ENCODE measurements at regions not wholly inside any gene's neighbourhood (a gene's known extent, or its start where the extent isn't known, plus 50 kb on each side); places are given as distances from the start of the nearest gene placed in this dataset.

DNA sequence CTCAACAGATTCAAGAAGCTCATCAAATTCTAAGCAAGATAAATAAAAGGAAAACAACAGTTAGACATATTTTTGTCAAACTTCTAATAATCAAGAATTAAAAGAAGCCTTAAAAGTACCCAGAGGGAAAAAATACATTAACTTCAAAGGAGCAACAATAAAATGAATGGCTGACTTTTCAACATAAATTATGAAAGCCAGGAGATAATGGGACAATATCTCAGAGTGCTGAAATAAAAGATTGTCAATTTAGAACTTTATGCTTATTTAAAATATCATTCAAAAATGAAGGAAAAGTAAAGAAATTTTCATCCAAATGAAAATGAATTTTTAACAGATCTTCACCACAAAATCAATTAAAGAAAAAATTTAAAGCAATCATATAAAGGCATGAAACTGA lies 108.5 kb upstream of the IL6 start:
- no peak for DNase-seq (ENCODE audit: low read depth in 2 of 2)
- Histone ChIP-seq H3K27ac (ENCODE audit: insufficient read depth, low read length) (no peak overlapping the region), H3K27me3 (ENCODE audit: control insufficient read depth, insufficient read depth, low read length) (no peaks in the 10 kb centered on the region), H3K36me3 (ENCODE audit: control insufficient read depth, insufficient read depth, low read length) (no peaks in the 10 kb centered on the region), H3K4me2 (ENCODE audit: extremely low read depth, insufficient read depth, low read length) (no peak overlapping the region), H3K79me2 (ENCODE audit: control insufficient read depth, insufficient read depth, low read length) (no peaks in the 10 kb centered on the region), H3K4me3 (replicated peaks in 1 of 4; ENCODE audit: control extremely low read depth in 1 of 4, insufficient read depth in 1 of 4, low read depth in 3 of 4, low read length in 4 of 4) (no peak overlapping the region), H3K9me3 (ENCODE audit: control insufficient read depth, insufficient read depth, low read depth, low read length) (no peaks in the 10 kb centered on the region), H3K9ac (ENCODE audit: insufficient read depth, low read length) (no peak overlapping the region), H4K20me1 (ENCODE audit: control insufficient read depth, extremely low read depth, insufficient read depth, low read length) (no peaks in the 10 kb centered on the region), H2AFZ (ENCODE audit: low read length) (no peak overlapping the region), H3K4me1 (ENCODE audit: control insufficient read depth, extremely low read depth, insufficient read depth, low read length) (no peaks in the 10 kb centered on the region)
- TF ChIP-seq EZH2 (IDR thresholded peaks at IDR 0.05; ENCODE audit: low read length, missing control alignments) = no peak
- TF ChIP-seq, protein P1, sequence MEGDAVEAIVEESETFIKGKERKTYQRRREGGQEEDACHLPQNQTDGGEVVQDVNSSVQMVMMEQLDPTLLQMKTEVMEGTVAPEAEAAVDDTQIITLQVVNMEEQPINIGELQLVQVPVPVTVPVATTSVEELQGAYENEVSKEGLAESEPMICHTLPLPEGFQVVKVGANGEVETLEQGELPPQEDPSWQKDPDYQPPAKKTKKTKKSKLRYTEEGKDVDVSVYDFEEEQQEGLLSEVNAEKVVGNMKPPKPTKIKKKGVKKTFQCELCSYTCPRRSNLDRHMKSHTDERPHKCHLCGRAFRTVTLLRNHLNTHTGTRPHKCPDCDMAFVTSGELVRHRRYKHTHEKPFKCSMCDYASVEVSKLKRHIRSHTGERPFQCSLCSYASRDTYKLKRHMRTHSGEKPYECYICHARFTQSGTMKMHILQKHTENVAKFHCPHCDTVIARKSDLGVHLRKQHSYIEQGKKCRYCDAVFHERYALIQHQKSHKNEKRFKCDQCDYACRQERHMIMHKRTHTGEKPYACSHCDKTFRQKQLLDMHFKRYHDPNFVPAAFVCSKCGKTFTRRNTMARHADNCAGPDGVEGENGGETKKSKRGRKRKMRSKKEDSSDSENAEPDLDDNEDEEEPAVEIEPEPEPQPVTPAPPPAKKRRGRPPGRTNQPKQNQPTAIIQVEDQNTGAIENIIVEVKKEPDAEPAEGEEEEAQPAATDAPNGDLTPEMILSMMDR (conservative IDR thresholded peaks at IDR 0.05 in 1 of 2, IDR thresholded peaks at IDR 0.05 in 1 of 2; ENCODE audit: low read depth in 1 of 2, low read length in 2 of 2) = no peak

DNA sequence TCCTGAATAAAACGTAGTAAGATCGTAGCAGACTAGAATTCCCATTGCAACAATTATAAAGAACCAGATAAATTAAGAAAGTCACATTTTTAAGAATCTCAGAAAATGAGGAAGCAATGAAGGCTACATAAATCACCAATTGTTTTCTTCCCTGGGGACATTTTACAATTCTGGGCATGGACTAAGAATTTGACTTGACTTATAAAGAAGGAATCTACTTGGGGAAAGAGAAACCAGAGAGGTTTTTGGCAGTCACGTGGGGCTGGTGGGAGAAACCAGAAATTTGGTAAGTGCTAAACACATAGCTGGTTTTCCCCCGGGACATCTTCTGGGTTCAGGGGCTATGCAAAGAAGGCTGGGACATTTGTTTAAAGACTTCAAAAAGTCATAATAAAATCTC lies 109.8 kb upstream of the IL6 start:
- no peak overlapping the region for H2AFZ ChIP-seq (ENCODE audit: low read length)
- H4K20me1 ChIP-seq (ENCODE audit: control insufficient read depth, extremely low read depth, insufficient read depth, low read length) = no peaks in the 10 kb centered on the region
- no peak overlapping the region for H3K9ac ChIP-seq (ENCODE audit: insufficient read depth, low read length)
- H3K9me3 ChIP-seq (ENCODE audit: control insufficient read depth, insufficient read depth, low read depth, low read length) = no peaks in the 10 kb centered on the region
- no peak overlapping the region for H3K4me2 ChIP-seq (ENCODE audit: extremely low read depth, insufficient read depth, low read length)
- no peaks in the 10 kb centered on the region for H3K79me2 ChIP-seq (ENCODE audit: control insufficient read depth, insufficient read depth, low read length)
- H3K27ac ChIP-seq (ENCODE audit: insufficient read depth, low read length) = no peak overlapping the region
- TF ChIP-seq, protein P1 (conservative IDR thresholded peaks at IDR 0.05 in 1 of 2, IDR thresholded peaks at IDR 0.05 in 1 of 2; ENCODE audit: low read depth in 1 of 2, low read length in 2 of 2) = no peak
- no peak for TF ChIP-seq EZH2 (IDR thresholded peaks at IDR 0.05; ENCODE audit: low read length, missing control alignments)
- H3K27me3 ChIP-seq (ENCODE audit: control insufficient read depth, insufficient read depth, low read length) = no peaks in the 10 kb centered on the region
- peak in 1 of 2 donors; percentile 13 for DNase-seq (ENCODE audit: low read depth in 2 of 2)
- H3K36me3 ChIP-seq (ENCODE audit: control insufficient read depth, insufficient read depth, low read length) = no peaks in the 10 kb centered on the region
- no peaks in the 10 kb centered on the region for H3K4me1 ChIP-seq (ENCODE audit: control insufficient read depth, extremely low read depth, insufficient read depth, low read length)
- H3K4me3 ChIP-seq (replicated peaks in 1 of 4; ENCODE audit: control extremely low read depth in 1 of 4, insufficient read depth in 1 of 4, low read depth in 3 of 4, low read length in 4 of 4) = no peak overlapping the region

DNA sequence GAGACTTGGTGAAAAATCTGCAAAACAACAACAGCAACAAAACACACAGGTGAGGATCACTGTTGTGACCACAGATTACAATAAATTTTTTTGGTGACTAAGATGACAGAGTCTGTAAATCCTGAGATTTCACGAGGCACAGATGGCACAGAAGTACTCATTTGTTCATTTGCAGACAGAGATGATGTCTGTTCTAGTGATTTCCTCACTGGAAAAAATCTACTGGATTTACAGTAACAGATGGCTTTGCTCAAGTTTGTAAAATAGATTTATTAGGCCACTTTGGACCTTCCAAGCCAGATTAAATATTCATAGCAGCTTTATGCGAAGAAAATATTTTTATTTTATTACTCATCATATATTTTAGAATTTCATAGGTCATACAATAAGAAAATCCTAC lies 113.5 kb upstream of the IL6 start:
- Histone ChIP-seq H4K20me1 (ENCODE audit: control insufficient read depth, extremely low read depth, insufficient read depth, low read length) (no peaks in the 10 kb centered on the region), H3K27ac (ENCODE audit: insufficient read depth, low read length) (no peak overlapping the region)
- no peak for DNase-seq (ENCODE audit: low read depth in 2 of 2)

More for the DNA sequence above, 113.5 kb upstream of the IL6 start:
- Histone ChIP-seq H2AFZ (ENCODE audit: low read length) (no peak overlapping the region), H3K9me3 (ENCODE audit: control insufficient read depth, insufficient read depth, low read depth, low read length) (no peaks in the 10 kb centered on the region), H3K79me2 (ENCODE audit: control insufficient read depth, insufficient read depth, low read length) (no peaks in the 10 kb centered on the region), H3K4me1 (ENCODE audit: control insufficient read depth, extremely low read depth, insufficient read depth, low read length) (no peaks in the 10 kb centered on the region), H3K9ac (ENCODE audit: insufficient read depth, low read length) (no peak overlapping the region), H3K27me3 (ENCODE audit: control insufficient read depth, insufficient read depth, low read length) (no peaks in the 10 kb centered on the region), H3K4me3 (replicated peaks in 1 of 4; ENCODE audit: control extremely low read depth in 1 of 4, insufficient read depth in 1 of 4, low read depth in 3 of 4, low read length in 4 of 4) (no peak overlapping the region), H3K36me3 (ENCODE audit: control insufficient read depth, insufficient read depth, low read length) (no peaks in the 10 kb centered on the region), H3K4me2 (ENCODE audit: extremely low read depth, insufficient read depth, low read length) (no peak overlapping the region)
- no peak for TF ChIP-seq EZH2 (IDR thresholded peaks at IDR 0.05; ENCODE audit: low read length, missing control alignments)
- TF ChIP-seq, protein P1 (conservative IDR thresholded peaks at IDR 0.05 in 1 of 2, IDR thresholded peaks at IDR 0.05 in 1 of 2; ENCODE audit: low read depth in 1 of 2, low read length in 2 of 2) = no peak
